Tibial nerve (tissue), 4 donors: ENCODE measurements at regions not wholly inside any gene's neighbourhood (a gene's known extent, or its start where the extent isn't known, plus 50 kb on each side); places are given as distances from the start of the nearest gene placed in this dataset.

ENCODE experiments used
- DNase-seq, 2 donors: peaks; one replicate each; pipeline ENCODE4 v3.0.0-alpha.2; 2019; ENCODE audit warnings: low spot score in 2 of 2
- H3K27ac ChIP-seq, 4 donors: fragments of 200-600 bp; sonication (generic) in 3 of 4; one replicate each; pipeline ENCODE4 v1.5.1; 2017 to 2019; ENCODE audit warnings: mild to moderate bottlenecking in 1 of 4
- H3K27me3 ChIP-seq, 2 donors: fragments of 200-600 bp; sonication (generic) in 1 of 2; one replicate each; pipeline versions ENCODE4 v1.5.1 to v1.6.0; 2017 to 2019
- H3K36me3 ChIP-seq, 3 donors: fragments of 200-600 bp; sonication (generic); one replicate each; pipeline ENCODE4 v1.5.1; 2018 to 2019
- H3K4me1 ChIP-seq, 4 donors: fragments of 200-600 bp; sonication (generic) in 3 of 4; one replicate each; pipeline ENCODE4 v1.5.1; 2017 to 2019
- H3K4me3 ChIP-seq, 4 donors: fragments of 200-600 bp; sonication (generic) in 3 of 4; one replicate each; pipeline ENCODE4 v1.5.1; 2017 to 2019; ENCODE audit warnings: mild to moderate bottlenecking in 1 of 4, moderate library complexity in 1 of 4
- H3K9me3 ChIP-seq, 4 donors: fragments of 200-600 bp; sonication (generic) in 3 of 4; one replicate each; pipeline ENCODE4 v1.5.1; 2017 to 2019
- EP300 ChIP-seq, 2 donors: sonication (generic); formaldehyde crosslinking; IDR thresholded peaks; one replicate each; pipeline ENCODE4 v1.6.1; 2017; ENCODE audit warnings: antibody characterized with exemption in 2 of 2, mild to moderate bottlenecking in 1 of 2
- POLR2A ChIP-seq, 2 donors: fragments of 450-650 bp; IDR thresholded peaks; one replicate each; pipeline ENCODE4 v1.6.1; 2017; ENCODE audit warnings: antibody characterized with exemption in 2 of 2, mild to moderate bottlenecking in 2 of 2, moderate library complexity in 2 of 2
- WGBS, 2 donors: methylation state at CpG; one replicate each; pipeline ENCODE4 v1.1.5; 2018; 5-methylcytosine and 5-hydroxymethylcytosine counted together
- TF ChIP-seq, protein P1 (sequence below), 5 experiments: fragments of 200-600 bp in 3 of 5; fragments of 450-650 bp in 2 of 5; sonication (generic) in 3 of 5; IDR thresholded peaks; one replicate each; pipeline ENCODE4 v1.5.1; 2016 to 2019; ENCODE audit warnings: antibody characterized with exemption in 5 of 5, mild to moderate bottlenecking in 3 of 5, moderate library complexity in 2 of 5

DNA sequence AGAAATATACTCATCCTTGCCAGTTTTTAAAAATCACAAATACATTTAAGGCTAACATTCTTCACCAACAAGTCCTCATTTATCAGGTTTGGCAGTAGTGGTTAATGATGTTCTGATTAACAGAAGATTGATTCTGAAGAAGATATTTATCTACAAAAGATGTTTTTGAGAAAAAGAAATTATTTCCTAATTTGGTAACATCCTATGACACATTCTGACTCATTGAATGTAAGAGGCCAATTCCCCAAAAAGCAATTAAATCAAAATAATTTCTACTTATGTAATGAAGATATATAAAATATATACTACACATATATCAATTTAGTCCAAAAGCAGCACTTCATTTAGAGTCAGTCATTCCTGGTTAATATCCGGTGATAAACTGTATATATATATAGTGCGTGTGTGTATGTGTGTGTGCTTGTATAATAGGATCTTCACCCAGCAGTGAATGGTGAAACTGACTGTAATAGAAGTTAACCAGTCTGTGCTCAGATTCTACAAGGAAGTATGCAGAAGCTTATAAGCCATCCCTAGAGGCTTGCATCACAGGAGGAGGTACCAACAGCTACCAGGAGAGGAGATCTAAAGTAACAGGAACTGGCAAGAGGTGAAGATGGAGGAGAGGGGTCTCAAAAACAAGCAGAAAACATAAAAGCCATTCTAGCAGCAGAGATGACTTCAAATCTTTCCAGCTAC lies 82.9 kb upstream of the MARCKS start:
- DNase-seq: no peak
- Histone ChIP-seq H3K9me3 (no peaks in the 10 kb centered on the region), H3K4me1 (no peaks in the 10 kb centered on the region), H3K27ac (no peak overlapping the region), H3K4me3 (no peak overlapping the region), H3K36me3 (no peaks in the 10 kb centered on the region), H3K27me3 (no peaks in the 10 kb centered on the region)
- 65 to 95% methylated on average over 2 of the region's 2 CpGs for WGBS, 2 donors
- no peak for TF ChIP-seq POLR2A (IDR thresholded peaks at IDR 0.05)
- TF ChIP-seq, protein P1, sequence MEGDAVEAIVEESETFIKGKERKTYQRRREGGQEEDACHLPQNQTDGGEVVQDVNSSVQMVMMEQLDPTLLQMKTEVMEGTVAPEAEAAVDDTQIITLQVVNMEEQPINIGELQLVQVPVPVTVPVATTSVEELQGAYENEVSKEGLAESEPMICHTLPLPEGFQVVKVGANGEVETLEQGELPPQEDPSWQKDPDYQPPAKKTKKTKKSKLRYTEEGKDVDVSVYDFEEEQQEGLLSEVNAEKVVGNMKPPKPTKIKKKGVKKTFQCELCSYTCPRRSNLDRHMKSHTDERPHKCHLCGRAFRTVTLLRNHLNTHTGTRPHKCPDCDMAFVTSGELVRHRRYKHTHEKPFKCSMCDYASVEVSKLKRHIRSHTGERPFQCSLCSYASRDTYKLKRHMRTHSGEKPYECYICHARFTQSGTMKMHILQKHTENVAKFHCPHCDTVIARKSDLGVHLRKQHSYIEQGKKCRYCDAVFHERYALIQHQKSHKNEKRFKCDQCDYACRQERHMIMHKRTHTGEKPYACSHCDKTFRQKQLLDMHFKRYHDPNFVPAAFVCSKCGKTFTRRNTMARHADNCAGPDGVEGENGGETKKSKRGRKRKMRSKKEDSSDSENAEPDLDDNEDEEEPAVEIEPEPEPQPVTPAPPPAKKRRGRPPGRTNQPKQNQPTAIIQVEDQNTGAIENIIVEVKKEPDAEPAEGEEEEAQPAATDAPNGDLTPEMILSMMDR (IDR thresholded peaks at IDR 0.05): no peak
- no peak for TF ChIP-seq EP300 (IDR thresholded peaks at IDR 0.05)

DNA sequence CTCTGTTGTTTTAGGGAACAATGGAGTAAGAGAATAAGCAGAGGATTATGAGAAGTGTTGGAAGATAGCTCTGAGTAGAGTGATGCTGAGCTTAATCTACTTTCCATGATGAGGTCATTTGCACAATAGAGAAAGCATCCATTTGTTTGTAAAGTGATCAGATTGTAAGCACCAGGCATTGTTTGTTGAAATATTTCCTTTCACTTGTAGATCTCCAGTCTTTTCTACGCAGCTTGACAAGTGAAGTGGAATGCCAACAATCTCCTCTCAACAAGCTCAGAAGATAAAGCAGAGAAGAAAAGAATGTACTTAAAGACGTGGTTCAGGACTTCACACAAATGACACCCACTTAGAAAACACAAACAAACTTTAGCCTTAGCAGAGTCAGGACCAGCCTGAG lies 80.1 kb upstream of the MARCKS start:
- Histone ChIP-seq H3K27me3 (no peaks in the 10 kb centered on the region), H3K4me1 (no peaks in the 10 kb centered on the region), H3K4me3 (no peak overlapping the region), H3K27ac (no peak overlapping the region), H3K36me3 (no peaks in the 10 kb centered on the region), H3K9me3 (no peaks in the 10 kb centered on the region)
- TF ChIP-seq, protein P1 (IDR thresholded peaks at IDR 0.05): no peak
- TF ChIP-seq EP300 (IDR thresholded peaks at IDR 0.05) (no peak), POLR2A (IDR thresholded peaks at IDR 0.05) (no peak)
- DNase-seq: no peak
- 50 to 58% methylated on average over 2 of the region's 2 CpGs for WGBS, 2 donors

DNA sequence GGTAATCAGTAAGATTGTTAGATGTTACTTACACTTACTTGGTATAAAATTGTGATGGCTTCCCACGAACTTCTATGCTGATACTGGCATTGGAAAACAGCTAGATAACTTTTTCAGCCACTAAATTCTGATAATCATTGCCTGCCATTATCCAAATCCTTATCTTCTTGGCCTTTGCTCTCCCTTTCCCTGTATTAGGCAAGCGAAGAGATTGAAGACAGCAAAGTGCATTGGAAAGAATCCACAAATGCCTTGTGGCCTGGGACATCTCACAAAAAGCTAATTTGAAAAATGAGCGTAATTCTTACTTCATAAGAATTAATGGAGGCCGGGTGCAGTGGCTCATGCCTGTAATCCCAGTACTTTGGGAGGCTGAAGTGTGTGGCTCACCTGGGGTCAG lies 79.5 kb upstream of the MARCKS start:
- DNase-seq: no peak
- H3K27ac ChIP-seq: no peak overlapping the region
- no peaks in the 10 kb centered on the region for H3K9me3 ChIP-seq
- no peaks in the 10 kb centered on the region for H3K4me1 ChIP-seq
- H3K36me3 ChIP-seq: no peaks in the 10 kb centered on the region
- no peaks in the 10 kb centered on the region for H3K27me3 ChIP-seq
- H3K4me3 ChIP-seq: no peak overlapping the region
- WGBS, 2 donors: 88 to 94% methylated on average over 4 of the region's 4 CpGs
- TF ChIP-seq, protein P1 (IDR thresholded peaks at IDR 0.05): no peak
- TF ChIP-seq POLR2A (IDR thresholded peaks at IDR 0.05) (no peak), EP300 (IDR thresholded peaks at IDR 0.05) (no peak)

DNA sequence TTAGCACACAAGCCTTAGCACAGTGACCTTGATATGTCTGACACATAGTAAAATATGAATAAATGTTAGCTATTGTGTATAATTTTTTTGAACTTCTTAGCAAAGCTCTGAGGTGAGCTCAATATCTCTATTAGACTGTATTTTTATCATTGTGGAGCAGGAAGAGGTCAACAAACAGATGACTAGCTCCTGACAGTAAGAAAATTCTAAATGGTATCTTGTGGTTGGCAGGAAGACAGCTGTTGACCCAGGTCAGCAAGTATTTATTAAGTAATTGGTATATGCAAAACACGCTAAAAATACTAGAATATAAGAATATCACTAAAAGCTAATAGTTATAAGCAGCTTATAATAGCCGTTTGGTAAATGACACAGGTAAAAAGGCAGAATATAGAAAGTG lies 77.5 kb upstream of the MARCKS start:
- 80 to 88% methylated on average over 2 of the region's 2 CpGs for WGBS, 2 donors
- no peaks in the 10 kb centered on the region for H3K9me3 ChIP-seq
- H3K4me3 ChIP-seq: no peak overlapping the region
- no peak for DNase-seq
- H3K27ac ChIP-seq: no peak overlapping the region
- H3K27me3 ChIP-seq: no peaks in the 10 kb centered on the region
- no peaks in the 10 kb centered on the region for H3K4me1 ChIP-seq
- H3K36me3 ChIP-seq: no peaks in the 10 kb centered on the region
- TF ChIP-seq POLR2A (IDR thresholded peaks at IDR 0.05): no peak
- TF ChIP-seq, protein P1 (IDR thresholded peaks at IDR 0.05): no peak
- TF ChIP-seq EP300 (IDR thresholded peaks at IDR 0.05): no peak

DNA sequence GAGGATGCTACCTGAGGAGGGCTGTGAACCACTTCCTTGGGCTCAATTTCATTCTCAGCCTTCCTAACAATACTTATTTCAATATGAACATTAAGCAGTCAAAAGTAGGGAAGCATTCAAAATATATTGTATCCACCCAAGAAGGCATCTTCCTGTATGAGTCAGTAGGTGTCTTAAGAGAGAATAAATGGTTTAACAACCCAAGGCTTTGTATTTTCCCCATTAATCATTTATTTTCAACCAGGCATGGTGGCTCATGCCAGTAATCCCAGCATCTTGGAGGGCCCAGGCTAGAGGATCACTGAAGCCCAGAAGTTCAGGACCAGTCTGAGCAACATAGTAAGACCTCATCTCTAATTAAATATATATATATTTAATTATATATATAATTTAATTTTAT lies 74.5 kb upstream of the MARCKS start:
- Histone ChIP-seq H3K27me3 (no peaks in the 10 kb centered on the region), H3K4me3 (no peak overlapping the region), H3K36me3 (no peaks in the 10 kb centered on the region), H3K9me3 (no peaks in the 10 kb centered on the region), H3K4me1 (no peaks in the 10 kb centered on the region), H3K27ac (no peak overlapping the region)
- no peak for DNase-seq
- TF ChIP-seq POLR2A (IDR thresholded peaks at IDR 0.05) (no peak), EP300 (IDR thresholded peaks at IDR 0.05) (no peak)
- TF ChIP-seq, protein P1 (IDR thresholded peaks at IDR 0.05): no peak
